ENCODE measurements at regions not wholly inside any gene's neighbourhood (a gene's known extent, or its start where the extent isn't known, plus 50 kb on each side); places are given as distances from the start of the nearest gene placed in this dataset.
"Not testable (repeated sequence)": the region's sequence is repeated elsewhere in the genome, so short reads cannot be mapped to it uniquely, and the experiment has no call there.

GRCh38 chr6:86500035-86500434 lies 437.3 kb upstream of the HTR1E start (continued):
- TF ChIP-seq KIAA2018 (CRISPR knock-in tag; IDR thresholded peaks at IDR 0.05; ENCODE audit: borderline replicate concordance) = no peak
- no peak for TF ChIP-seq ZNF414 (CRISPR knock-in tag; IDR thresholded peaks at IDR 0.05)
- no peak for TF ChIP-seq ZNF256 (CRISPR knock-in tag; conservative IDR thresholded peaks at IDR 0.05)
- TF ChIP-seq ZKSCAN8 (CRISPR knock-in tag; IDR thresholded peaks at IDR 0.05; ENCODE audit: borderline replicate concordance) = no peak
- no peak for TF ChIP-seq ZNF383 (CRISPR knock-in tag; IDR thresholded peaks at IDR 0.05; ENCODE audit: borderline replicate concordance)
- no peak for TF ChIP-seq ZNF615 (CRISPR knock-in tag; IDR thresholded peaks at IDR 0.05; ENCODE audit: borderline replicate concordance)
- TF ChIP-seq KDM6A (CRISPR knock-in tag; IDR thresholded peaks at IDR 0.05; ENCODE audit: low read depth) = no peak
- no peak for TF ChIP-seq SOX6 (IDR thresholded peaks at IDR 0.05)
- TF ChIP-seq SOX6 (CRISPR knock-in tag; IDR thresholded peaks at IDR 0.05) = no peak
- TF ChIP-seq JUND (CRISPR knock-in tag; IDR thresholded peaks at IDR 0.05) = no peak
- no peak for TF ChIP-seq RBFOX2 (IDR thresholded peaks at IDR 0.05; ENCODE audit: low read depth, low read length)
- no peak for TF ChIP-seq TAF1 (CRISPR knock-in tag; IDR thresholded peaks at IDR 0.05)
- no peak for TF ChIP-seq FOSL1 (CRISPR knock-in tag; IDR thresholded peaks at IDR 0.05; ENCODE audit: borderline replicate concordance)
- no peak for TF ChIP-seq NAIF1 (CRISPR knock-in tag; IDR thresholded peaks at IDR 0.05; ENCODE audit: borderline replicate concordance)

- H2AFZ ChIP-seq (ENCODE audit: low read length); H3K4me1 ChIP-seq (ENCODE audit: insufficient read depth, low read length); POLR2A ChIA-PET; H3K79me2 ChIP-seq (ENCODE audit: insufficient read depth, low read length); H3K4me3 ChIP-seq (replicated peaks in 1 of 3; ENCODE audit: insufficient read depth in 1 of 3, low read depth in 2 of 3, low read length in 3 of 3); H3K4me2 ChIP-seq (ENCODE audit: low read depth, low read length); in situ Hi-C loops (cut with HindIII; ENCODE audit: extremely low pct_ligation_motif_present, low pct_unique_long_range_greater_than_20kb); CTCF ChIA-PET (ENCODE audit: low intra/inter-chr PET ratio, low total read pairs); H3K27me3 ChIP-seq (ENCODE audit: control insufficient read depth in 1 of 2, insufficient read depth in 2 of 2, low read length in 2 of 2); H3K27ac ChIP-seq (ENCODE audit: extremely low read length, insufficient read depth, low read length); H4K20me1 ChIP-seq (ENCODE audit: insufficient read depth, low read length); H3K36me3 ChIP-seq (replicated peaks in 1 of 2; ENCODE audit: control insufficient read depth in 1 of 2, insufficient read depth in 2 of 2, low read length in 2 of 2); FAIRE-seq; intact Hi-C loops (cut with micrococcal nuclease; ENCODE audit: unreplicated experiment); H3K9me3 ChIP-seq (ENCODE audit: low read length); ATAC-seq; H3K9ac ChIP-seq (ENCODE audit: insufficient read depth, low read depth, low read length); DNase-seq (ENCODE audit: low spot score); BruUV-seq (replicated peaks): not testable (repeated sequence)
- 0% methylated on average over 2 of the region's 3 CpGs for WGBS (ENCODE audit: low lambda C conversion rate)
Observed at GRCh38 chr6:86489042-86489441, 448.3 kb upstream of the HTR1E start.
